Esophagus muscularis mucosa (tissue), 4 donors: ENCODE measurements at regions not wholly inside any gene's neighbourhood (a gene's known extent, or its start where the extent isn't known, plus 50 kb on each side); places are given as distances from the start of the nearest gene placed in this dataset.
"Not testable (repeated sequence)": the region's sequence is repeated elsewhere in the genome, so short reads cannot be mapped to it uniquely, and the experiment has no call there.

Experiments used
- DNase-seq: peaks from one replicate; pipeline ENCODE4 v3.0.0-alpha.2; 2017; ENCODE audit errors: extremely low spot score
- H3K27ac ChIP-seq, 4 donors: fragments of 200-600 bp; sonication (generic); replicated peaks in 1 of 4; 1 replicate in 3 of 4; 2 replicates in 1 of 4; pipeline ENCODE4 v1.5.1; 2016 to 2019; ENCODE audit warnings: mild to moderate bottlenecking in 1 of 4
- H3K27me3 ChIP-seq, 4 donors: fragments of 200-600 bp; sonication (generic); one replicate each; pipeline versions ENCODE4 v1.5.1 to v1.6.0; 2016 to 2019
- H3K36me3 ChIP-seq, 4 donors: fragments of 200-600 bp; sonication (generic); one replicate each; pipeline ENCODE4 v1.5.1; 2016 to 2019
- H3K4me1 ChIP-seq, 4 donors: fragments of 200-600 bp; sonication (generic); one replicate each; pipeline ENCODE4 v1.5.1; 2016 to 2019
- H3K4me3 ChIP-seq, 4 donors: fragments of 200-600 bp; sonication (generic); 1 replicate in 2 of 4; 2 replicates in 2 of 4; pipeline ENCODE4 v1.5.1; 2016 to 2019; ENCODE audit warnings: mild to moderate bottlenecking in 4 of 4, moderate library complexity in 1 of 4
- H3K9me3 ChIP-seq, 4 donors: fragments of 200-600 bp; sonication (generic); 1 replicate in 3 of 4; 2 replicates in 1 of 4; pipeline ENCODE4 v1.5.1; 2016 to 2019
- CTCF ChIP-seq, 3 experiments: fragments of 200-600 bp in 2 of 3; fragments of 450-650 bp in 1 of 3; sonication (generic) in 2 of 3; IDR thresholded peaks; one replicate each; pipeline ENCODE4 v1.5.1; 2017 to 2019; ENCODE audit warnings: antibody characterized with exemption in 3 of 3, mild to moderate bottlenecking in 2 of 3, moderate library complexity in 1 of 3
- EP300 ChIP-seq: sonication (generic); formaldehyde crosslinking; IDR thresholded peaks from one replicate; pipeline ENCODE4 v1.6.1; 2017; ENCODE audit warnings: antibody characterized with exemption
- POLR2A ChIP-seq: fragments of 450-650 bp; IDR thresholded peaks from one replicate; pipeline ENCODE4 v1.6.1; 2017; ENCODE audit warnings: antibody characterized with exemption, moderate library complexity, mild to moderate bottlenecking, low read depth
- POLR2AphosphoS5 ChIP-seq, 2 donors: sonication (generic); formaldehyde crosslinking; IDR thresholded peaks; one replicate each; pipeline ENCODE4 v1.6.1; 2017; ENCODE audit warnings: antibody characterized with exemption in 2 of 2
- WGBS: methylation state at CpG from one replicate; pipeline ENCODE4 v1.1.5; 2018; 5-methylcytosine and 5-hydroxymethylcytosine counted together
- intact Hi-C: fragments of 100-400 bp; cut with DNase I; formaldehyde crosslinking; loops from one replicate; pipeline ENCODE4 v1.15.1; 2023

- Histone ChIP-seq H3K4me3 (no peak overlapping the region), H3K36me3 (no peaks in the 10 kb centered on the region), H3K27me3 (no peaks in the 10 kb centered on the region), H3K9me3 (no peaks in the 10 kb centered on the region), H3K4me1 (no peaks in the 10 kb centered on the region), H3K27ac (no peak overlapping the region)
- no peak for DNase-seq
- TF ChIP-seq POLR2AphosphoS5 (IDR thresholded peaks at IDR 0.05) (no peak), EP300 (no peak), CTCF (IDR thresholded peaks at IDR 0.05) (no peak), POLR2A (no peak)
- WGBS = 69% methylated on average over 4 of the region's 4 CpGs
- intact Hi-C loops = no loop called here
These were observed 131.4 kb downstream of the IER5 start for GRCh38 chr1:181219938-181220337.

- intact Hi-C loops = no loop called here
- Histone ChIP-seq H3K27ac (no peak overlapping the region), H3K9me3 (no peaks in the 10 kb centered on the region), H3K27me3 (no peaks in the 10 kb centered on the region), H3K36me3 (no peaks in the 10 kb centered on the region), H3K4me1 (no peaks in the 10 kb centered on the region), H3K4me3 (no peak overlapping the region)
- TF ChIP-seq POLR2A (no peak), CTCF (IDR thresholded peaks at IDR 0.05) (no peak), POLR2AphosphoS5 (IDR thresholded peaks at IDR 0.05) (no peak), EP300 (no peak)
- WGBS = 53% methylated on average over 5 of the region's 5 CpGs
- no peak for DNase-seq
These were observed 132.6 kb downstream of the IER5 start for GRCh38 chr1:181221078-181221477.

GRCh38 chr1:181222972-181223505, 134.5 kb downstream of the IER5 start:
- peaks cover 0 to 5% (median 2%) of the 10 kb centered on the region in 4 donors for H3K9me3 ChIP-seq
- TF ChIP-seq CTCF (IDR thresholded peaks at IDR 0.05) (no peak), POLR2A (no peak), EP300 (no peak), POLR2AphosphoS5 (IDR thresholded peaks at IDR 0.05) (no peak)
- no peak for DNase-seq
- no peak overlapping the region for H3K27ac ChIP-seq
- 83% methylated on average over 7 of the region's 7 CpGs for WGBS
- no peaks in the 10 kb centered on the region for H3K27me3 ChIP-seq
- no peak overlapping the region for H3K4me3 ChIP-seq
- no peaks in the 10 kb centered on the region for H3K4me1 ChIP-seq
- no peaks in the 10 kb centered on the region for H3K36me3 ChIP-seq
- intact Hi-C loops = no loop called here

GRCh38 chr1:181226728-181227127, 138.2 kb downstream of the IER5 start:
- intact Hi-C loops, H3K4me3 ChIP-seq, H3K27ac ChIP-seq, H3K36me3 ChIP-seq, DNase-seq, H3K27me3 ChIP-seq, H3K9me3 ChIP-seq, H3K4me1 ChIP-seq: not testable (repeated sequence)
- 96% methylated on average over 3 of the region's 4 CpGs for WGBS

GRCh38 chr1:181239086-181239485, 150.6 kb downstream of the IER5 start:
- 83% methylated on average over 2 of the region's 2 CpGs for WGBS
- Histone ChIP-seq H3K9me3 (no peaks in the 10 kb centered on the region), H3K27me3 (no peaks in the 10 kb centered on the region), H3K36me3 (no peaks in the 10 kb centered on the region), H3K4me3 (no peak overlapping the region), H3K27ac (no peak overlapping the region), H3K4me1 (peaks cover 0 to 11% (median 0%) of the 10 kb centered on the region in 4 donors)
- no peak for TF ChIP-seq EP300
- intact Hi-C loops = no loop called here
- DNase-seq = no peak

- H3K9me3 ChIP-seq, H3K27me3 ChIP-seq, H3K36me3 ChIP-seq, H3K4me3 ChIP-seq, DNase-seq, intact Hi-C loops, H3K27ac ChIP-seq, H3K4me1 ChIP-seq: not testable (repeated sequence)
- WGBS = 95% methylated on average over 8 of the region's 8 CpGs
These were observed 157.8 kb downstream of the IER5 start for GRCh38 chr1:181246320-181246719.

GRCh38 chr1:181248361-181248760, 159.9 kb downstream of the IER5 start:
- H3K9me3 ChIP-seq, intact Hi-C loops, H3K36me3 ChIP-seq, H3K27ac ChIP-seq, H3K4me3 ChIP-seq, H3K27me3 ChIP-seq: not testable (repeated sequence)
- WGBS = 68% methylated on average over 2 of the region's 2 CpGs
- DNase-seq = peak; percentile 34
- peaks cover 3 to 19% (median 11%) of the 10 kb centered on the region in 4 donors for H3K4me1 ChIP-seq
